Adrenal gland (tissue), 5 donors: ENCODE measurements at regions not wholly inside any gene's neighbourhood (a gene's known extent, or its start where the extent isn't known, plus 50 kb on each side); places are given as distances from the start of the nearest gene placed in this dataset.

ENCODE experiments used
- POLR2A ChIP-seq, 2 donors: fragments of 450-650 bp; IDR thresholded peaks; one replicate each; pipeline ENCODE4 v1.6.1; 2017; ENCODE audit warnings: antibody characterized with exemption in 2 of 2, mild to moderate bottlenecking in 2 of 2, moderate library complexity in 1 of 2
- TF ChIP-seq, protein P1 (sequence below), 6 experiments: fragments of 450-650 bp in 4 of 6; fragments of 200-600 bp in 2 of 6; sonication (generic) in 1 of 6; IDR thresholded peaks; 1 replicate in 5 of 6; 2 replicates in 1 of 6; pipeline versions ENCODE4 v1.5.1 to v1.8.0; 2016 to 2021; ENCODE audit warnings: antibody characterized with exemption in 6 of 6, mild to moderate bottlenecking in 2 of 6, moderate library complexity in 1 of 6
- donor health status: DM: no; HTN: no; CAD: no.

DNA sequence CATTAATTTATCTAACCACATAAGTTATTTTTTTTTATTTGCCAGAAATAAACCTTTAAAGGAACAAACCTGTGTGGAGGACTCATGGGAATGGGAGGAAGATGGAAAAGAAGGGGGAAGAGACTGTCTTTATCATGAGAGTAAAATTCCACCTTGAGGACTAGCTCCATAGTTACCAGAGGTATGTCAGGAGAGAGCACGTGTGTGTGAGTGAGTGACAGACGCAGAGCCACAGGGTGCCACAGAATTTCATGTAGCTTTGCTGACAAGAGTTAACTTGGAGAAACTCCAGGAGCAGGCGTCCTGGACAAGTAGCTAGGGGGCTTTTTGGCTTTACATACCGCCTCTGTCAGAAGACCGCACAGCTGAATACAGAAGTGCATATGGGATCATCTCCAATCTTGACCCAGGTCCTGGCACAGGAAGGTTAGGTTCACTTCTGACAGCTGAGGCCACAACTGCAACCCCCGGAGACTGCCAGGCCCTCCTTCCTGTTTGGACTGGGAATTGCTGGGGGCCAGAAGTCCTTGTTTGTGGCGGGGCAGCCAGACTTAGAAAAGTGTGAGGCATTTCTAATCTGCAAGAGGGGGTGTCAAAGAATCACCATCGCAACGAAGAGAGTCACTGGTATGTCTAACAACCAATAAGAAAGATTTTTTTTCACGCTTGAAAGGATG is 197.8 kb upstream of the TPM1 start:
- TF ChIP-seq, protein P1, sequence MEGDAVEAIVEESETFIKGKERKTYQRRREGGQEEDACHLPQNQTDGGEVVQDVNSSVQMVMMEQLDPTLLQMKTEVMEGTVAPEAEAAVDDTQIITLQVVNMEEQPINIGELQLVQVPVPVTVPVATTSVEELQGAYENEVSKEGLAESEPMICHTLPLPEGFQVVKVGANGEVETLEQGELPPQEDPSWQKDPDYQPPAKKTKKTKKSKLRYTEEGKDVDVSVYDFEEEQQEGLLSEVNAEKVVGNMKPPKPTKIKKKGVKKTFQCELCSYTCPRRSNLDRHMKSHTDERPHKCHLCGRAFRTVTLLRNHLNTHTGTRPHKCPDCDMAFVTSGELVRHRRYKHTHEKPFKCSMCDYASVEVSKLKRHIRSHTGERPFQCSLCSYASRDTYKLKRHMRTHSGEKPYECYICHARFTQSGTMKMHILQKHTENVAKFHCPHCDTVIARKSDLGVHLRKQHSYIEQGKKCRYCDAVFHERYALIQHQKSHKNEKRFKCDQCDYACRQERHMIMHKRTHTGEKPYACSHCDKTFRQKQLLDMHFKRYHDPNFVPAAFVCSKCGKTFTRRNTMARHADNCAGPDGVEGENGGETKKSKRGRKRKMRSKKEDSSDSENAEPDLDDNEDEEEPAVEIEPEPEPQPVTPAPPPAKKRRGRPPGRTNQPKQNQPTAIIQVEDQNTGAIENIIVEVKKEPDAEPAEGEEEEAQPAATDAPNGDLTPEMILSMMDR (IDR thresholded peaks at IDR 0.05): no peak
- no peak for TF ChIP-seq POLR2A (IDR thresholded peaks at IDR 0.05)
